Nucleus accumbens (tissue), 56 donors: ENCODE measurements at regions not wholly inside any gene's neighbourhood (a gene's known extent, or its start where the extent isn't known, plus 50 kb on each side); places are given as distances from the start of the nearest gene placed in this dataset.

Source experiments
- DNase-seq, 56 donors: peaks; one replicate each; lab custom pipeline; 2025; lab: John Stamatoyannopoulos, UW

DNA sequence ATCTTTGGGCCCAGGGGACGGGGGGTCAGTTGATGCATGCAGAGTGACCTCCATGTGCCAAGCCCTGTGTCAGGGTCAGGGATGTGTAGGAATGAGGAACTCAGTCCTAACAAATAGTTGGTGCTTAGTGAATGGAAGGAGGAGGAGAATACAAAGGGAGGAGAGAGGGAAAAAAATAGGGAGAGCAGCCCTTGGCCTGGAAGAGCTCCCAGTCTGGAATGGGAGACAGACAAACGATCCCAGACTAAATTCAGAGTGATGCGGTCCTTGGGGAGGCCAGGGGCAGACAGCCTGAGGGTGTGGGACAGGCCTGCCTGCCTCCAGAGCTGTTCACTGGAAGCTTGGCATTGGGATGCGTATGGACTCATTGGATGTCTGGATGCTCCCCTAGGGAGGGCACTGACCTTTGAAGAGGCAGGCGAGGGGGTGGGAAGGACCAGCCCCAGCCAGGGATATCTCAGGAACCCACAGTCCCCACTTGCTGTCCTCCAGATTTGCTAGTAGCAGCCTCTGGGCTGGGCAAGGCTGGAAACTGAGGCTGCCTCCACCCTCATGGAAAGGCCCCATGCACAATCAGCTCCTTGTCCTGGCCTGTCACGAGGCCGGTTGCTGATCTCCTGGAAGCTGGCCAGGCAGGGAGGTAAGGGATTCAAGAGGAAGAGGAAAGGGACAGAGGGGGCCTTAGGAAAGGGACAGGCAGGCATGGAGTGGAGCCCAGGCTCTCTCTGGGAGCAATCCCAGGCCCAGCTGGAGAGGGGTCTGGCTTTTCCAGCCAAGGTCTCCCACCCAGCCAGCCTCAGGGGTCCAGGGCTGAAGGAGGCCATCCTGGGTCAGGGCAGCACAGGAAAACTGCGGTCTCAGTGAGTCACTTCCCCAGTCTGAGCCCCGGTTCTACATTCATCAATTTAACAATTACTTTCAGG, 69.0 kb upstream of the GGTA1 start:
- peak in 24 of 56 donors; percentile 11 to 66 (median 28) for DNase-seq

GRCh38 chr9:121569266-121569648, 69.6 kb upstream of the GGTA1 start:
- no peak for DNase-seq

DNA sequence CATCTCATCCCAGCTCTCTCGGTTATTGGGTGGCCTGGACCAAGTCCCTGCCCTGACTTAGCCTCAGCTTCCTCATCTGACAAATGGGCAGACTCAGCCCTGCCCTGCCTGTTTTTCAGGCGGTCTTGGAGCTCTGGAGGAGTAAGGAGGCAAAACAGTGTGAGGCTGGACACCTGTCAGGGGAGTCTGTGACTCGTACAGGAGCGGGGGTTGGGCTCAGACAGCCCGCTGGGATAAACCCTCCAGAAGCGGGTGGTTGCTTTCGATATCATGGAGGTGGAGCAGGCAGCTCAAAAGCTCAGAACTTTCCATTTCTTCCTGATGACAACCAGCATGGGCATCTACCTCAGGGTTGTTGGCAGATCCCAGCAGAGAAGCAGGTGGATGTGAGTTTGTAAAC, 72.9 kb upstream of the GGTA1 start:
- DNase-seq, result no peak

DNA sequence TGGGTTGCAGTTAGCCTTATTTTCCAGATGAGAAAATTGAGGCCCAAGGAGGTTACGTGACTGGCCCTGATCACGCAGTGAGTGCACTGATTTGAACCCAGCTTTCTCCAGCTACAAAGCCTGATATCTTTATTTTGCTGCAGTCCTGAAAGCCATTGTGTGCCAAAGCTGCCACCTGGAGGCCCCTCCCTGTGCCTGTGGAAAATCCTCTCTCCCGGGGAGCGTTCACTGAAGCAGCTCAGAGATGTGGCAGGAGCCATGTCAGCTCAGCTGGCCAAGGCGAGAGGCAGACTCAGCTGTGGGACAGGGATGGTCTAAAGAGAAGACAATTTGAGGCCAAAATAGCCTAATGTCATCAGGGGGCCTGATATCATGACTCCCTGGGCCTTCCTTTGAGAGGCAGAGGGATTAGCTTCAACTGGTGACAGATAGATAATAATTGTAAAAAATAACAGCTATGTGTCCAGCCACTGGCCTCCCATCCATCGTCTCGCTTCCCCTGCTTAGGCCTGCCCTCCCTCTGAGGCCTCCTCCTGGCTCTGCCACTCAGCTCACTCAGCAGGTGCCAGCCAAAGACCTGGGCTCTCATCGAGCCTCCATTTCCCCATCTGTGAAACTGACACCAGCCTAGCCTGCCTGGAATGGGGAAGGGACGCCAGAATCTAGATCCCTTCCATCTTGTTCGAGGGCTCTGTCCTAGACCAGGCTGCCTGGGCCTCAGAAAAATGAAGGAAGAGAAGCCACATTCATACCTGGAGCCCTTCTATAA, 74.3 kb upstream of the GGTA1 start:
- DNase-seq, result no peak

GRCh38 chr9:121574774-121575519, 75.3 kb upstream of the GGTA1 start:
- no peak for DNase-seq

DNA sequence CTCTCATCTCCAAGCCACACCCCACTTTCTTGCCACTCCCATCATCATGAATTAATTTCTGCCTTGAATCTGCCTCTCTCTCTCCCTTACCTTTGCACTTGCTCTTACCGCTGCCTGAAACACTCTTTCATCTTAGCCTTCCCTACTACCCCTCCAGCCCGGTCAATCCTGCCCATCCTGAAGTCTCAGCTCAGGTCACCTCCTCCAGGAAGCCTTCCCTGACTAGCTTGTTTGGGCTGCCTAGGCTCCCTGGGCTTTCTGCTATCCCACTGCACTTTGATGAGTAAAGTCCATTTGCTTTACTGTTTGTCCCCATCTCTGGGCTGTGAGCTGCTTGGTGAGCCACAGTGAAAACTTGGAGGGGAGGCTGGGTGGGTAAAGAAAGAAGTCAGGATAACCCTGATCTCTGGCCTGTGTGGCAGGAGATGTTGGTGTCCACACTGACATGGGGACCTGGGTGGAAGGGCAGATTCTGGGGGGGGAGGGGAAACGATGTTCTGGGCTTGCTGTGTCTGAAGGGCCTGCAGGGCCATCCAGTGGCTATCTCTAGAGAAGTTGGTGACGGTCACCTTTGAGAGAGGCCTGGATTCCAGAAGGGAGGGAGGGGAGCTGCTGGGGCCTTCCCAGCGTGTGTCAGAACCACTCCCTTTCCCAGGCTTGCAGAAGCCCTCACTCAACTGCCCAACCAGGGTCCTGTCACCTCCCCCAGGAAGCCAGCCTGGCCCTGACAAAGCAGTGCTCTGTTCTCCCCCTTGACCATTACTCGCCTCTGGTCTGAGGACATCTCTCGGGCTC, 75.0 kb upstream of the DAB2IP start:
- no peak for DNase-seq

DNA sequence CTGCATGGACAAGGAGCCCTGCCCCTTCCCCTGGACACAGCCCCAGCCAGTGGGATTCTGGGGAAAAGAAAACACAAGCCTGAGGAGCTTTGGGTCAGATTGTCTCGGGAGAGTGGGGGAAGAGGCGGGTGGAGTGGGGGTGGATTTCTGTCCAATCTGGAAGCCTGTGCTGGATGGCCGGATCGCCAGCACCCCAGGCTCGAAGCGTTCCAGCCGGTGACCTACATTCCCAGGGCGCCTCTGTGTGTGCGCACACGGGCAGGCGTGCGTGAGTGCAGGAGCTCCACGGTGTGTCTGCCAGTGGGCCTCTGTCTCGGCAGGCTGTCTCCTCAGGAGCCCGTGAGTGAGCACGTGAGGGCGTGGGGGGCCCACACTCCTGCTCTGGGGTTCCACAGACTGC, 74.3 kb upstream of the DAB2IP start:
- no peak for DNase-seq

GRCh38 chr9:121577572-121577971, 73.9 kb upstream of the DAB2IP start:
- DNase-seq, result no peak

DNA sequence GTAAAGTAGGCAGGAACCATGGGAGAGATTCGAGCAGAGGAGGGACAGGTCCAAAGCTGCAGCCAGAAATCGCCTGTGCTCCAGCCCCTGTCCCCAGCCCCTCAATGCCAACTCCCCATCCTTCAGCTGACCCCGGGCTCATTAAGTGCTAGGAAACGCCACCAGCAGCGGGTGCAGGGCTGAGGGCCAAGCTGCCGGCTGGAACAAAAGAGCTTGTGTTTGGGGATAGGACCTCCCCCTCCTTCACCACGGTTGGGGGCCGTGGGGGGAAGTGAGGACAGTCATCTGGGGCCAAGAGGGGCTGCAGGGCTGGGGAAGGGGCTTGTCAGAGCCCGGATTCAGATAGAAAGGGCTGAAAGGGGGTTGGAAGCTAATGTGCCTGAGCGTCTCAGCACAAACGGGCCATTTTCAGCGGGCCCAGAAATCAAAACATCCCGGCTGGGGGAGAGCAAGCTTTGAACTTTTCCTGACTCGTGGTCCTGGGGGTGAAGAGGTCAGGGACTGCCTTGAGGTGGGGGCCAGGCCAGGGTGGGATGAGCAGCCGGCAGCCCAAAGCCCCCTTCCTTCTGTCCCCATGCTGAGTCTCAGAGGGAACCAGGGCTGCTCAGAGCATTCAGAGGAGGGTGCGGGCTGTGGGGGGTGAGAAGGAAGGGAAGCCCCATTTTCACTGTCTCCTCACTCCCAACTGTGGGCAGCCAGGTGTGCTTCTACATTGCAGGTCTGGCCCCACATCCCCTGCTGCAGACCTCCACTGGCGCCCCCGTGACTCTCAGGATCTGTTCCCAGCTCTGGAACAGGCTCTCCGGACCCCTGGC, 69.4 kb upstream of the DAB2IP start:
- DNase-seq, result peak in 54 of 56 donors; percentile 15 to 84 (median 63)

DNA sequence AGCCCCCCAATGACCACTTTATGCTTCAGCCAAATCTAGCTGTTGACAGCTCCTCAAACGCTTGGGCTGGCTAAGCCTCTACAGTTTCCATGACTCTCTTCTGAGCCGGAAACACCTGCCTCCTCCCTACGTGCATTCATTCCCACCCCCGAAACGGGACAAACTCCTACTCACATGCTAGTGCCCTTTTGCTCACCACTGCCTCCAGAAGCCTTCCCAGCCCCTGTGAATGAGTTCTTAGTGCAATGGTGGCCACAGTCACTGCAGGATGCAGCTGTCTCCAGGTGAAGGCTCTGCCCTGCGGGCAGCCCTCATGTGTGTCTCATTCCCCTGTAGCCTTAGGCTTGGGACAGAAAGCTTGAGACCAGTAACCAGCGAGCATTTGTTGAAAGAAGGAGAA, 68.8 kb upstream of the DAB2IP start:
- DNase-seq, result no peak

DNA sequence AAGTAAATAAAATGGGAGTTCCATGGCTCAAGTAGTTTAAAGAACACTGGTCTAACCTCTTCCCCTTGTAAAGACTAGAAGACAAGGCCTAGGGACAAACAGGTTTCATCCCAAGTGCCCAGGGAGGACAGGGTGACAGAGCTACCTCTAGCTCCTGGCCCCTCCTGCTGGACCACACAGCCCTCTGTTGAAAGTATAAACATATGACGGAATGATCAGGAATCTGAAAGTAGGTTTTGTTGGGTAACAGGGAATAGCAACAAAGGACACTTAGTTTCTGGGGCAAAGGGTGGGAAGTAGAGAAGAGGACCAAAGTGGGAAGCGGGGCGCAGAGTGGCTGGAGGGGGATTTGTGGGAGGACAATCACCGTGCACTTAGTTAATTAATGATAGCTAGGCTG, 67.0 kb upstream of the DAB2IP start:
- DNase-seq, result peak in 1 of 56 donors; percentile 7

DNA sequence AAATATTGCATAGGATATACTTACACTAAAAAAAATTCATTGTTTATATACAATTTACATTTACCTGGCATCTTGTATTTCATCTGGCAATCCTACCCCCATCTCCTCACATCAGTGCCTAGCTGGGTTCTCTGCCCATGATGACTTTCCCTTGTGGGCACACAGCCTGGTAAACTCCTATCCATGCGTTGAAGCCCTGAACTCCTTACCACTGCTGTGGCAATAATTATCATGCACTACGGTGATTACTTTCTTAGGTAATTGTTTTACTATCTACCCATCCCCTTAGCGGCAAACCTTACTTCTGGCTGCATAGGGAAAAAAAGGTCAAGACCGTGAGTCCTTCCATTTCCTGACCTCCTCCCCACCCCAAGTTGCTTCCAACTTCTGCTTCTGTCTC, 63.6 kb upstream of the DAB2IP start:
- no peak for DNase-seq

DNA sequence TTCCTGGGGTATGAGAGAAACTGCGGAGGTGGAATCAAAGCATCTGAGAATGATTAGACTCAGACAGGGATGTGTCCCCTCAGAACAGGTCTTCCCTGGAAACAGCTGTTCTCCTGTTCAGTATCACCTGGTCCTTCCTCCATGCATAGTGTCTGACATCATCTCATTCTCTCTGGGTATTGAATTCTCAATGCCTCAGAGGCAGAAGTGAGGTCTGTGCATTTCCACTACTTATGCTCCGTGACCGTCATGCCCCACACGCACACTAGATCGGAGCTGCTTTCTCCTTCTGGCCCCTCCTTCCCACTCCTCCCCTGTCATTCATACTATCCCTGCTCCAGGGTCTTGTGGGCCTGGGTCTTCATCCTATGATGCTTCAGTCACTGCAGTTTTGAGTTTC, 61.4 kb upstream of the DAB2IP start:
- no peak for DNase-seq

- DNase-seq, result no peak
These were observed 59.2 kb upstream of the DAB2IP start for GRCh38 chr9:121592265-121592664.

GRCh38 chr9:121593066-121593465, 58.4 kb upstream of the DAB2IP start:
- DNase-seq, result no peak

DNA sequence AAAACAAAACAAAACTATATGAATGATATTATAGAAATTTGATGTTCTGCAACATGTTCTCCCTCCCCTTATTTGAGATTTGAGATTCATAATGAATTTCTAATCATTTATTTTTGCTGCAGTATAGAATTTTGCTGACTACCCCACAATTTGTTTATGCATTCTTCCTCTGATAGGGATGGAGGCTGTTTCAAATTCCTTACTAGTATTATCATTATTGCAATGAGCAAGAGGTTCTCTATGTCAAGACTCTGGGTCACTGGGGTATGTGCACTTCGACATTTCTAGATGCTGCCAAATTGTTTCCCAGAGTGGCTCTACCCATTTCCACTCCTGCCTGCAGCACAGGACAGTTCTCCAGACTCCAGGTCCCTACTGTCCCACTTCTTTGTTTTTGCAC, 54.9 kb upstream of the DAB2IP start:
- no peak for DNase-seq

DNA sequence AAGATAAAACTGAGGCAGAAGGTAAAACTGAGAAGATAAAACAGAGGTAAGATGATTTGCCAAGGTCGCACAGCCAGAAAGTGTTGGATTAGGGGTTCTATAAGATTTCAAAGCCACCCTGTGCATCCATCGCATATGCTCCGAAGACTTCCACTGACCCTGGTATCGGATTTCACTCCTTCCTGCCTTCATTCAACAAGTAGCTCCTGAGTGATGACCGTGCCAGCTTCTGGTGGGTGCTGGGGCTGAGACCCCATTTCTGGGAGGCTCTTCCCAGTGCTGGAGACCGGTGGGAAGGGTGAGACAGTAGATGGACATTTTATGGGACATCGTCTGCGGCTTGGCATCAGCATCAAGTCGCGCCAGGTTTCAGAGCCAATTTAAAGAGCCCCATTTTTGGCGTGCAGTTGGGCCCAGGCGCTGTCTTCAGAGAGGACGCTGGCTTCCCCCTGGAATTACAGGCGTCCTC, 53.7 kb upstream of the DAB2IP start:
- no peak for DNase-seq

DNA sequence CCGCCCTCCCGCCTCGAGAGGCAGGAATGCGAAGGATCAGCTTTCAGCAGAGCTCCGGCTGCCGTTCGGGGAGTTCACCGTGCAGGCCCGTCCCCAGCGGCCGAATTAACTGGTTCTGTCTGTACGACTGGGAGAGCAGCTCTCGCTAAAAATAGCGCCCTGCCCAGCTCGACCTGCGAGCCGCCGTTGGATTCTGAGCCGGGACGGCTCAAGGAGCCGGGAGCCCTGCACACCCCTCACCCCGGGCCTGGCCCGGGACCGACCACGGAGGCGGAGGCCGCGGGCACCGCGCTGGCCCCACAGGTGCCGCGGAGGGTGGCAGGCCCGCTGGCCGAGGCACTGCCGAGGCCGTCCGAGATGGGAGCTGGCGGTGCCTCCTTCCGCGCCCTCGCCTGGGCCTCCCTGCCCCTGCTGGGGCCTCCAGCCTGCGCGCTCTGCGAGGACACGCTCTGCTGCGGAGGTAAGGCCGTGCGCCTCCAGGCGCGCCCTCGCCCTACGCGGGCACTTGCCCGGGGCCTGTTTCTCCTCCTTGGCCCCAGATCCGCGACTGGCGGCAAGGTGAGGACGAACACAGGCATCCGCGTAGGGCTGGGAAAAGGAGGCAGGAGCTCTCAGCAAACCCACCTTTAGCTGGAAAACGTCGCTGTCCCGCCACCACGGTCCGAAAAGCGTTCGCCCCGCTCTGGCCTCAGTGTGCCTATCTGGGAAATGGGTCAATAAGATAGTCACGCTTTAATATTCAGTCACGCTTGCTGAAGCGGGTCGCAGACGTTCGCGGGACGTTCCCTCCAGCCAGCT, 53.1 kb upstream of the DAB2IP start:
- DNase-seq, result peak in 1 of 56 donors; percentile 10
